Liver (tissue), 8 donors: ENCODE measurements at regions not wholly inside any gene's neighbourhood (a gene's known extent, or its start where the extent isn't known, plus 50 kb on each side); places are given as distances from the start of the nearest gene placed in this dataset.

Experiments used
- DNase-seq: peaks from one replicate; pipeline ENCODE4 v3.0.0-alpha.2; 2017; ENCODE audit warnings: low spot score
- H3K27ac ChIP-seq, 2 donors: one replicate each; pipeline ENCODE4 v1.7.0; 2013; ENCODE audit warnings: inconsistent platforms in 2 of 2, low read length in 2 of 2, control low read depth in 1 of 2, low read depth in 1 of 2, mild to moderate bottlenecking in 1 of 2
- H3K27me3 ChIP-seq, 4 donors: one replicate each; pipeline versions ENCODE4 v1.6.1 to v1.7.0; 2013; ENCODE audit warnings: low read length in 3 of 4, inconsistent platforms in 1 of 4, mild to moderate bottlenecking in 1 of 4, moderate library complexity in 1 of 4; ENCODE audit not compliant: control insufficient read depth in 4 of 4, insufficient read depth in 4 of 4
- H3K36me3 ChIP-seq, 4 donors: one replicate each; pipeline versions ENCODE4 v1.6.1 to v1.7.0; 2013; ENCODE audit warnings: low read length in 3 of 4, mild to moderate bottlenecking in 3 of 4, low read depth in 1 of 4, moderate library complexity in 1 of 4; ENCODE audit not compliant: control insufficient read depth in 4 of 4, insufficient read depth in 3 of 4
- H3K4me1 ChIP-seq, 4 donors: one replicate each; pipeline versions ENCODE4 v1.6.1 to v1.7.0; 2013; ENCODE audit warnings: low read length in 3 of 4, mild to moderate bottlenecking in 3 of 4, moderate library complexity in 1 of 4; ENCODE audit not compliant: control insufficient read depth in 4 of 4, insufficient read depth in 4 of 4
- H3K4me3 ChIP-seq, 3 donors: one replicate each; pipeline versions ENCODE4 v1.6.1 to v1.7.0; 2013; ENCODE audit warnings: low read length in 3 of 3, control low read depth in 1 of 3, low read depth in 1 of 3, mild to moderate bottlenecking in 1 of 3
- H3K9ac ChIP-seq, 2 donors: one replicate each; pipeline ENCODE4 v1.7.0; 2013; ENCODE audit warnings: low read length in 2 of 2, mild to moderate bottlenecking in 2 of 2, moderate library complexity in 2 of 2, control low read depth in 1 of 2, low read depth in 1 of 2
- H3K9me3 ChIP-seq, 4 donors: one replicate each; pipeline versions ENCODE4 v1.6.1 to v1.7.0; 2013; ENCODE audit warnings: low read length in 3 of 4; ENCODE audit not compliant: control insufficient read depth in 4 of 4
- EGR1 ChIP-seq, 2 donors: IDR thresholded peaks; 2 replicates each; pipeline ENCODE4 v1.6.1; 2016 to 2018; ENCODE audit warnings: antibody characterized with exemption in 2 of 2, low read depth in 2 of 2
- GABPA ChIP-seq, 2 donors: IDR thresholded peaks in 1 of 2; conservative IDR thresholded peaks in 1 of 2; 2 replicates each; pipeline ENCODE4 v1.6.1; 2016; ENCODE audit warnings: antibody characterized with exemption in 2 of 2, mild to moderate bottlenecking in 1 of 2, moderate library complexity in 1 of 2
- HNF4A ChIP-seq, 2 donors: conservative IDR thresholded peaks; 2 replicates each; pipeline ENCODE4 v1.6.1; 2016; ENCODE audit warnings: antibody characterized with exemption in 2 of 2, mild to moderate bottlenecking in 2 of 2
- HNF4G ChIP-seq: IDR thresholded peaks from 2 replicates; pipeline ENCODE4 v1.6.1; 2016; ENCODE audit warnings: antibody characterized with exemption
- JUND ChIP-seq, 2 donors: IDR thresholded peaks; 2 replicates each; pipeline ENCODE4 v1.6.1; 2016; ENCODE audit warnings: antibody characterized with exemption in 2 of 2
- NR2F2 ChIP-seq: IDR thresholded peaks from 2 replicates; pipeline ENCODE4 v1.6.1; 2016; ENCODE audit warnings: antibody characterized with exemption
- RAD21 ChIP-seq, 2 donors: IDR thresholded peaks; 2 replicates each; pipeline ENCODE4 v1.6.1; 2016; ENCODE audit warnings: antibody characterized with exemption in 2 of 2, mild to moderate bottlenecking in 2 of 2
- RXRA ChIP-seq, 2 donors: IDR thresholded peaks; 2 replicates each; pipeline ENCODE4 v1.6.1; 2017 to 2018; ENCODE audit warnings: antibody characterized with exemption in 2 of 2, mild to moderate bottlenecking in 1 of 2
- SP1 ChIP-seq: IDR thresholded peaks from 2 replicates; pipeline ENCODE4 v1.6.1; 2018; ENCODE audit warnings: antibody characterized with exemption, mild to moderate bottlenecking
- TAF1 ChIP-seq: conservative IDR thresholded peaks from 2 replicates; pipeline ENCODE4 v1.6.1; 2016; ENCODE audit warnings: antibody characterized with exemption, mild to moderate bottlenecking
- YY1 ChIP-seq: IDR thresholded peaks from 2 replicates; pipeline ENCODE4 v1.6.1; 2016; ENCODE audit warnings: antibody characterized with exemption, mild to moderate bottlenecking
- WGBS: extraction: QIAGEN DNeasy Blood & Tissue Kit; methylation state at CpG from one replicate; pipeline ENCODE4 v1.1.7; 2013; 5-methylcytosine and 5-hydroxymethylcytosine counted together
- TF ChIP-seq, protein P1 (sequence below): IDR thresholded peaks from 2 replicates; pipeline ENCODE4 v1.6.1; 2016; ENCODE audit warnings: antibody characterized with exemption, mild to moderate bottlenecking
- TF ChIP-seq, protein P2 (sequence below): IDR thresholded peaks from 2 replicates; pipeline ENCODE4 v1.6.1; 2016; ENCODE audit warnings: antibody characterized with exemption
- TF ChIP-seq, protein P3 (sequence below): IDR thresholded peaks from 2 replicates; pipeline ENCODE4 v1.6.1; 2016; ENCODE audit warnings: antibody characterized with exemption
- TF ChIP-seq, protein P4 (sequence below): fragments of 150-350 bp; IDR thresholded peaks from 2 replicates; pipeline ENCODE4 v1.5.1; 2017; ENCODE audit warnings: improper control_type of control experiment, low read depth, low read length; ENCODE audit not compliant: missing input control
- TF ChIP-seq, protein P5 (sequence below): IDR thresholded peaks from 2 replicates; pipeline ENCODE4 v1.6.1; 2016; ENCODE audit warnings: antibody characterized with exemption
- donor health status: healthy.
- donor health status: healthy.
- donor health status: healthy.
- donor health status: healthy.
- donor health status: healthy.

GRCh38 chr12:46519407-46519806 is 146.8 kb upstream of the SLC38A2 start:
- no peak overlapping the region for H3K27ac ChIP-seq

GRCh38 chr12:46518729-46519128 is 146.2 kb upstream of the SLC38A2 start:
- H3K4me3 ChIP-seq: no peak overlapping the region
- H3K4me1 ChIP-seq: peaks cover 0 to 4% (median 0%) of the 10 kb centered on the region in 4 donors
- H3K9ac ChIP-seq: no peak overlapping the region
- H3K9me3 ChIP-seq: no peaks in the 10 kb centered on the region
- WGBS: 65% methylated on average over 3 of the region's 3 CpGs
- DNase-seq: no peak
- H3K27me3 ChIP-seq: no peaks in the 10 kb centered on the region
- no peaks in the 10 kb centered on the region for H3K36me3 ChIP-seq
- H3K27ac ChIP-seq: no peak overlapping the region
- TF ChIP-seq YY1: no peak
- no peak for TF ChIP-seq HNF4A (conservative IDR thresholded peaks at IDR 0.05)
- TF ChIP-seq, protein P1, sequence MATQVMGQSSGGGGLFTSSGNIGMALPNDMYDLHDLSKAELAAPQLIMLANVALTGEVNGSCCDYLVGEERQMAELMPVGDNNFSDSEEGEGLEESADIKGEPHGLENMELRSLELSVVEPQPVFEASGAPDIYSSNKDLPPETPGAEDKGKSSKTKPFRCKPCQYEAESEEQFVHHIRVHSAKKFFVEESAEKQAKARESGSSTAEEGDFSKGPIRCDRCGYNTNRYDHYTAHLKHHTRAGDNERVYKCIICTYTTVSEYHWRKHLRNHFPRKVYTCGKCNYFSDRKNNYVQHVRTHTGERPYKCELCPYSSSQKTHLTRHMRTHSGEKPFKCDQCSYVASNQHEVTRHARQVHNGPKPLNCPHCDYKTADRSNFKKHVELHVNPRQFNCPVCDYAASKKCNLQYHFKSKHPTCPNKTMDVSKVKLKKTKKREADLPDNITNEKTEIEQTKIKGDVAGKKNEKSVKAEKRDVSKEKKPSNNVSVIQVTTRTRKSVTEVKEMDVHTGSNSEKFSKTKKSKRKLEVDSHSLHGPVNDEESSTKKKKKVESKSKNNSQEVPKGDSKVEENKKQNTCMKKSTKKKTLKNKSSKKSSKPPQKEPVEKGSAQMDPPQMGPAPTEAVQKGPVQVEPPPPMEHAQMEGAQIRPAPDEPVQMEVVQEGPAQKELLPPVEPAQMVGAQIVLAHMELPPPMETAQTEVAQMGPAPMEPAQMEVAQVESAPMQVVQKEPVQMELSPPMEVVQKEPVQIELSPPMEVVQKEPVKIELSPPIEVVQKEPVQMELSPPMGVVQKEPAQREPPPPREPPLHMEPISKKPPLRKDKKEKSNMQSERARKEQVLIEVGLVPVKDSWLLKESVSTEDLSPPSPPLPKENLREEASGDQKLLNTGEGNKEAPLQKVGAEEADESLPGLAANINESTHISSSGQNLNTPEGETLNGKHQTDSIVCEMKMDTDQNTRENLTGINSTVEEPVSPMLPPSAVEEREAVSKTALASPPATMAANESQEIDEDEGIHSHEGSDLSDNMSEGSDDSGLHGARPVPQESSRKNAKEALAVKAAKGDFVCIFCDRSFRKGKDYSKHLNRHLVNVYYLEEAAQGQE: no peak
- no peak for TF ChIP-seq HNF4G
- no peak for TF ChIP-seq EGR1 (IDR thresholded peaks at IDR 0.05; ENCODE audit: low read depth in 2 of 2)
- TF ChIP-seq TAF1: no peak
- TF ChIP-seq, protein P2, sequence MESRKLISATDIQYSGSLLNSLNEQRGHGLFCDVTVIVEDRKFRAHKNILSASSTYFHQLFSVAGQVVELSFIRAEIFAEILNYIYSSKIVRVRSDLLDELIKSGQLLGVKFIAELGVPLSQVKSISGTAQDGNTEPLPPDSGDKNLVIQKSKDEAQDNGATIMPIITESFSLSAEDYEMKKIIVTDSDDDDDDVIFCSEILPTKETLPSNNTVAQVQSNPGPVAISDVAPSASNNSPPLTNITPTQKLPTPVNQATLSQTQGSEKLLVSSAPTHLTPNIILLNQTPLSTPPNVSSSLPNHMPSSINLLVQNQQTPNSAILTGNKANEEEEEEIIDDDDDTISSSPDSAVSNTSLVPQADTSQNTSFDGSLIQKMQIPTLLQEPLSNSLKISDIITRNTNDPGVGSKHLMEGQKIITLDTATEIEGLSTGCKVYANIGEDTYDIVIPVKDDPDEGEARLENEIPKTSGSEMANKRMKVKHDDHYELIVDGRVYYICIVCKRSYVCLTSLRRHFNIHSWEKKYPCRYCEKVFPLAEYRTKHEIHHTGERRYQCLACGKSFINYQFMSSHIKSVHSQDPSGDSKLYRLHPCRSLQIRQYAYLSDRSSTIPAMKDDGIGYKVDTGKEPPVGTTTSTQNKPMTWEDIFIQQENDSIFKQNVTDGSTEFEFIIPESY: no peak
- TF ChIP-seq, protein P3, sequence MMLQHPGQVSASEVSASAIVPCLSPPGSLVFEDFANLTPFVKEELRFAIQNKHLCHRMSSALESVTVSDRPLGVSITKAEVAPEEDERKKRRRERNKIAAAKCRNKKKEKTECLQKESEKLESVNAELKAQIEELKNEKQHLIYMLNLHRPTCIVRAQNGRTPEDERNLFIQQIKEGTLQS: no peak
- TF ChIP-seq JUND (IDR thresholded peaks at IDR 0.05): no peak
- TF ChIP-seq, protein P4, sequence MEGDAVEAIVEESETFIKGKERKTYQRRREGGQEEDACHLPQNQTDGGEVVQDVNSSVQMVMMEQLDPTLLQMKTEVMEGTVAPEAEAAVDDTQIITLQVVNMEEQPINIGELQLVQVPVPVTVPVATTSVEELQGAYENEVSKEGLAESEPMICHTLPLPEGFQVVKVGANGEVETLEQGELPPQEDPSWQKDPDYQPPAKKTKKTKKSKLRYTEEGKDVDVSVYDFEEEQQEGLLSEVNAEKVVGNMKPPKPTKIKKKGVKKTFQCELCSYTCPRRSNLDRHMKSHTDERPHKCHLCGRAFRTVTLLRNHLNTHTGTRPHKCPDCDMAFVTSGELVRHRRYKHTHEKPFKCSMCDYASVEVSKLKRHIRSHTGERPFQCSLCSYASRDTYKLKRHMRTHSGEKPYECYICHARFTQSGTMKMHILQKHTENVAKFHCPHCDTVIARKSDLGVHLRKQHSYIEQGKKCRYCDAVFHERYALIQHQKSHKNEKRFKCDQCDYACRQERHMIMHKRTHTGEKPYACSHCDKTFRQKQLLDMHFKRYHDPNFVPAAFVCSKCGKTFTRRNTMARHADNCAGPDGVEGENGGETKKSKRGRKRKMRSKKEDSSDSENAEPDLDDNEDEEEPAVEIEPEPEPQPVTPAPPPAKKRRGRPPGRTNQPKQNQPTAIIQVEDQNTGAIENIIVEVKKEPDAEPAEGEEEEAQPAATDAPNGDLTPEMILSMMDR: no peak
- TF ChIP-seq RAD21 (IDR thresholded peaks at IDR 0.05): no peak
- TF ChIP-seq, protein P5, sequence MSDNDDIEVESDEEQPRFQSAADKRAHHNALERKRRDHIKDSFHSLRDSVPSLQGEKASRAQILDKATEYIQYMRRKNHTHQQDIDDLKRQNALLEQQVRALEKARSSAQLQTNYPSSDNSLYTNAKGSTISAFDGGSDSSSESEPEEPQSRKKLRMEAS: no peak
- TF ChIP-seq NR2F2: no peak
- TF ChIP-seq GABPA (IDR thresholded peaks at IDR 0.05 in 1 of 2, conservative IDR thresholded peaks at IDR 0.05 in 1 of 2): no peak

More at GRCh38 chr12:46519407-46519806, 146.8 kb upstream of the SLC38A2 start:
- Histone ChIP-seq H3K9me3 (no peaks in the 10 kb centered on the region), H3K4me1 (peaks cover 0 to 4% (median 0%) of the 10 kb centered on the region in 4 donors), H3K4me3 (no peak overlapping the region), H3K36me3 (no peaks in the 10 kb centered on the region), H3K9ac (no peak overlapping the region), H3K27me3 (no peaks in the 10 kb centered on the region)
- WGBS: 93% methylated on average over 1 of the region's 1 CpG
- peak in 1 of 2 donors; percentile 5 for TF ChIP-seq RXRA (IDR thresholded peaks at IDR 0.05)
- TF ChIP-seq SP1: no peak
- TF ChIP-seq JUND (IDR thresholded peaks at IDR 0.05): no peak
- TF ChIP-seq HNF4G: no peak
- TF ChIP-seq RAD21 (IDR thresholded peaks at IDR 0.05): no peak
- DNase-seq: no peak
